Mammary epithelial cell (primary cell): ENCODE measurements at regions not wholly inside any gene's neighbourhood (a gene's known extent, or its start where the extent isn't known, plus 50 kb on each side); places are given as distances from the start of the nearest gene placed in this dataset.

ENCODE experiments used
- CTCF ChIP-seq, 2 donors: IDR thresholded peaks in 1 of 2; conservative IDR thresholded peaks in 1 of 2; 2 replicates each; pipeline ENCODE4 v1.5.1; 2011 to 2012; ENCODE audit warnings: inconsistent platforms in 2 of 2, low read length in 2 of 2, mild to moderate bottlenecking in 2 of 2, control low read depth in 1 of 2, low read depth in 1 of 2; ENCODE audit not compliant: insufficient read depth in 1 of 2; ENCODE audit errors: extremely low read depth in 1 of 2
- EZH2 ChIP-seq: IDR thresholded peaks from 2 replicates; pipeline ENCODE4 v1.6.1; 2012; ENCODE audit warnings: low read length, inconsistent platforms, borderline replicate concordance

DNA sequence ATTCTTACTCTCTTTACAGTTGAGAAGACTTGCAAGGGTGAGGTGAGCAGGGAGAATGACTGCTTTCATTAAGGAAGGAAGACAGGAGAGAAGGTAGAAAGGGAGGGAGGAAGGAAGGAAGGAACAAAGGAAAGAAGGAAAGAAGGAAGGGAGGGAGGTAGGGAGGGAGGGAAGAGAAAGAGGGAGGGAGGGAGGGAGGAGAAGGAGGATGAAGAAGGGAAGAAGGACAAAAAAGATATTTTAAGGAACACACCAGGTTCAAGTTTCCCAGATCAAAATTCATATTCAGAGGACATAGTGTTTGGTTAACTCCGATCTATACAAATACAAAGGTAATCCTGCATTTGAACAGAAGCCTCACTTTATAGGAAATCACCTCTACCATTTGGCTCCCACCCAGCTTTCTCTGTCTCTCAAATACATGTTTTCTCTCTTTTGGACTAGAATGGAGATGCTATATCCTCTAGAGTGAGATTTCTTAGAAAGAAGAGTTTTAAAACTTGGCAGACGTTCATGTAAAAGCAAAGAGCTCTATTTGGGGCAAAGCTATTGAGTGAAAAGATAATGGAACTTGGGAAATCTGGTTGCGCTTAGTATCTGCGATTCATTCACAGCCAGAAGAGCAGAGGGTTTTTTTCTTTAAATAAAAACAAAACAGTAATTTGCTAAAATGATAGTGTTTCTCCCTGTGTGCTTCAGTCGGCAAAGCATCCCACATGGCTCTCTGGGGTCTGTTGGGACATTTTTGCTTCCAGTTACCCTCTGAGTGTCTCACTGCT is 261.9 kb upstream of the LYZL1 start:
- TF ChIP-seq EZH2 (no peak), CTCF (conservative IDR thresholded peaks at IDR 0.05 in 1 of 2, IDR thresholded peaks at IDR 0.05 in 1 of 2; ENCODE audit: extremely low read depth in 1 of 2, insufficient read depth in 1 of 2, low read depth in 1 of 2, low read length in 2 of 2) (no peak)
